K562 (cell line): ENCODE measurements at regions not wholly inside any gene's neighbourhood (a gene's known extent, or its start where the extent isn't known, plus 50 kb on each side); places are given as distances from the start of the nearest gene placed in this dataset.

Source experiments
- ERF ChIP-seq: fragments of 450-650 bp; formaldehyde crosslinking; IDR thresholded peaks from 2 replicates; pipeline ENCODE4 v1.4.0; 2020; ENCODE audit warnings: mild to moderate bottlenecking, mixed read lengths
- PHB2 ChIP-seq: fragments of 450-650 bp; IDR thresholded peaks from 2 replicates; pipeline ENCODE4 v1.6.1; 2017; ENCODE audit warnings: low read depth
- PYGO2 ChIP-seq: fragments of 450-650 bp; IDR thresholded peaks from 2 replicates; pipeline ENCODE4 v1.6.1; 2016; ENCODE audit warnings: mild to moderate bottlenecking, missing genetic modification characterization, moderate library complexity, missing compliant biosample characterization
- RBM15 ChIP-seq: fragments of 200-400 bp; formaldehyde crosslinking; IDR thresholded peaks from 2 replicates; pipeline ENCODE4 v1.6.1; 2018; ENCODE audit warnings: mild to moderate bottlenecking, low read length, moderate library complexity; ENCODE audit not compliant: insufficient read depth
- SUPT5H ChIP-seq: fragments of 450-650 bp; IDR thresholded peaks from 2 replicates; pipeline ENCODE4 v1.6.1; 2016
- ZEB2 ChIP-seq: fragments of 450-650 bp; IDR thresholded peaks from 2 replicates; pipeline ENCODE4 v1.6.1; 2016
- TF ChIP-seq, protein P1 (sequence below): IDR thresholded peaks from 2 replicates; pipeline ENCODE4 v1.6.1; 2016; ENCODE audit warnings: missing genetic modification characterization, missing compliant biosample characterization
- TF ChIP-seq, protein P2 (sequence below): fragments of 250-450 bp; sonication (Bioruptor Pico); IDR thresholded peaks from 2 replicates; pipeline ENCODE4 v1.4.0; 2020; ENCODE audit warnings: borderline replicate concordance
- TF ChIP-seq, protein P3 (sequence below): sonication (generic); formaldehyde crosslinking; IDR thresholded peaks from 2 replicates; pipeline ENCODE4 v1.8.1; 2023; ENCODE audit warnings: missing genetic modification reagents, mild to moderate bottlenecking, borderline replicate concordance
- TF ChIP-seq, protein P4 (sequence below): fragments of 450-650 bp; IDR thresholded peaks from 2 replicates; pipeline ENCODE4 v1.6.1; 2016; ENCODE audit warnings: antibody characterized with exemption
- TF ChIP-seq, protein P5 (sequence below): fragments of 250-450 bp; sonication (Bioruptor Pico); IDR thresholded peaks from 2 replicates; pipeline ENCODE4 v1.8.0; 2021; ENCODE audit warnings: moderate library complexity, mild to moderate bottlenecking, inconsistent platforms

DNA sequence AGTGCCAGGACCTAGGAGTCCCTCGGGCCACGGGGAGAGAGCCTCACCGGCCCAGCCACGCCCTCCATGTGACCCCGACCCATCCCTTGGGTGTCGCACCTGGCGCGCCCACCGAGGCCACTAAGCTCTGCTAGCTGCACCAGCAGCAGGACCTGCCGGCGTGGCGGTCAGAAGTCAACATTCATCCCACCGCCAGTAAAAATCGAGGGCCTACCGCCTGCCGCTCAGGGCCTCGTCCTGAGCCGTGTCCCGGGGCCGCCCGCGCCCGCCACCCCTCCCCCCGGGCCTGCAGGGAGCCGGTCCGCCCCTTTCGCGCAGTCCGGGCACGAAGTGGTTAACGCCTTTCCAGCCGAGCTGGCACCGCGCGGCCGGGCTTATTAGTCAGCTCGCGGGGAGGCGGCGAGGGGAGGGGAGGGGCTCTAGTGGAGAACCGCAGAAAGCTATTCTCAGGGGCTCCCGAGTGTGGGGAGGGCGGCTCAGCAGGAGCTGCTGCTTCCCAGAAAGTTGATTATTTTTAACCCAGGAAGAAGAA, 124.4 kb downstream of the C9orf50 start (continued):
- TF ChIP-seq ERF (CRISPR knock-in tag) (0 out of 2 replicates have a peak, but pooled peaks have one; percentile 15), RBM15 (no peak), ZEB2 (no peak), PHB2 (no peak), SUPT5H (peak; percentile 6; the same call in 1 of the 2 replicates), PYGO2 (tag) (no peak)
- TF ChIP-seq, protein P1, sequence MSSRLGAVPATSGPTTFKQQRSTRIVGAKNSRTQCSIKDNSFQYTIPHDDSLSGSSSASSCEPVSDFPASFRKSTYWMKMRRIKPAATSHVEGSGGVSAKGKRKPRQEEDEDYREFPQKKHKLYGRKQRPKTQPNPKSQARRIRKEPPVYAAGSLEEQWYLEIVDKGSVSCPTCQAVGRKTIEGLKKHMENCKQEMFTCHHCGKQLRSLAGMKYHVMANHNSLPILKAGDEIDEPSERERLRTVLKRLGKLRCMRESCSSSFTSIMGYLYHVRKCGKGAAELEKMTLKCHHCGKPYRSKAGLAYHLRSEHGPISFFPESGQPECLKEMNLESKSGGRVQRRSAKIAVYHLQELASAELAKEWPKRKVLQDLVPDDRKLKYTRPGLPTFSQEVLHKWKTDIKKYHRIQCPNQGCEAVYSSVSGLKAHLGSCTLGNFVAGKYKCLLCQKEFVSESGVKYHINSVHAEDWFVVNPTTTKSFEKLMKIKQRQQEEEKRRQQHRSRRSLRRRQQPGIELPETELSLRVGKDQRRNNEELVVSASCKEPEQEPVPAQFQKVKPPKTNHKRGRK, result no peak
- TF ChIP-seq, protein P2, sequence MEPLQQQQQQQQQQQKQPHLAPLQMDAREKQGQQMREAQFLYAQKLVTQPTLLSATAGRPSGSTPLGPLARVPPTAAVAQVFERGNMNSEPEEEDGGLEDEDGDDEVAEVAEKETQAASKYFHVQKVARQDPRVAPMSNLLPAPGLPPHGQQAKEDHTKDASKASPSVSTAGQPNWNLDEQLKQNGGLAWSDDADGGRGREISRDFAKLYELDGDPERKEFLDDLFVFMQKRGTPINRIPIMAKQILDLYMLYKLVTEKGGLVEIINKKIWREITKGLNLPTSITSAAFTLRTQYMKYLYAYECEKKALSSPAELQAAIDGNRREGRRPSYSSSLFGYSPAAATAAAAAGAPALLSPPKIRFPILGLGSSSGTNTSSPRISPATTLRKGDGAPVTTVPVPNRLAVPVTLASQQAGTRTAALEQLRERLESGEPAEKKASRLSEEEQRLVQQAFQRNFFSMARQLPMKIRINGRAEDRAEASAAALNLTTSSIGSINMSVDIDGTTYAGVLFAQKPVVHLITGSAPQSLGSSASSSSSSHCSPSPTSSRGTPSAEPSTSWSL (CRISPR knock-in tag), result no peak
- TF ChIP-seq, protein P3, sequence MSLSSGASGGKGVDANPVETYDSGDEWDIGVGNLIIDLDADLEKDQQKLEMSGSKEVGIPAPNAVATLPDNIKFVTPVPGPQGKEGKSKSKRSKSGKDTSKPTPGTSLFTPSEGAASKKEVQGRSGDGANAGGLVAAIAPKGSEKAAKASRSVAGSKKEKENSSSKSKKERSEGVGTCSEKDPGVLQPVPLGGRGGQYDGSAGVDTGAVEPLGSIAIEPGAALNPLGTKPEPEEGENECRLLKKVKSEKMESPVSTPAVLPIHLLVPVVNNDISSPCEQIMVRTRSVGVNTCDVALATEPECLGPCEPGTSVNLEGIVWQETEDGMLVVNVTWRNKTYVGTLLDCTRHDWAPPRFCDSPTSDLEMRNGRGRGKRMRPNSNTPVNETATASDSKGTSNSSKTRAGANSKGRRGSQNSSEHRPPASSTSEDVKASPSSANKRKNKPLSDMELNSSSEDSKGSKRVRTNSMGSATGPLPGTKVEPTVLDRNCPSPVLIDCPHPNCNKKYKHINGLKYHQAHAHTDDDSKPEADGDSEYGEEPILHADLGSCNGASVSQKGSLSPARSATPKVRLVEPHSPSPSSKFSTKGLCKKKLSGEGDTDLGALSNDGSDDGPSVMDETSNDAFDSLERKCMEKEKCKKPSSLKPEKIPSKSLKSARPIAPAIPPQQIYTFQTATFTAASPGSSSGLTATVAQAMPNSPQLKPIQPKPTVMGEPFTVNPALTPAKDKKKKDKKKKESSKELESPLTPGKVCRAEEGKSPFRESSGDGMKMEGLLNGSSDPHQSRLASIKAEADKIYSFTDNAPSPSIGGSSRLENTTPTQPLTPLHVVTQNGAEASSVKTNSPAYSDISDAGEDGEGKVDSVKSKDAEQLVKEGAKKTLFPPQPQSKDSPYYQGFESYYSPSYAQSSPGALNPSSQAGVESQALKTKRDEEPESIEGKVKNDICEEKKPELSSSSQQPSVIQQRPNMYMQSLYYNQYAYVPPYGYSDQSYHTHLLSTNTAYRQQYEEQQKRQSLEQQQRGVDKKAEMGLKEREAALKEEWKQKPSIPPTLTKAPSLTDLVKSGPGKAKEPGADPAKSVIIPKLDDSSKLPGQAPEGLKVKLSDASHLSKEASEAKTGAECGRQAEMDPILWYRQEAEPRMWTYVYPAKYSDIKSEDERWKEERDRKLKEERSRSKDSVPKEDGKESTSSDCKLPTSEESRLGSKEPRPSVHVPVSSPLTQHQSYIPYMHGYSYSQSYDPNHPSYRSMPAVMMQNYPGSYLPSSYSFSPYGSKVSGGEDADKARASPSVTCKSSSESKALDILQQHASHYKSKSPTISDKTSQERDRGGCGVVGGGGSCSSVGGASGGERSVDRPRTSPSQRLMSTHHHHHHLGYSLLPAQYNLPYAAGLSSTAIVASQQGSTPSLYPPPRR, result peak; percentile 76; the same call in 1 of the 2 replicates
- TF ChIP-seq, protein P4, sequence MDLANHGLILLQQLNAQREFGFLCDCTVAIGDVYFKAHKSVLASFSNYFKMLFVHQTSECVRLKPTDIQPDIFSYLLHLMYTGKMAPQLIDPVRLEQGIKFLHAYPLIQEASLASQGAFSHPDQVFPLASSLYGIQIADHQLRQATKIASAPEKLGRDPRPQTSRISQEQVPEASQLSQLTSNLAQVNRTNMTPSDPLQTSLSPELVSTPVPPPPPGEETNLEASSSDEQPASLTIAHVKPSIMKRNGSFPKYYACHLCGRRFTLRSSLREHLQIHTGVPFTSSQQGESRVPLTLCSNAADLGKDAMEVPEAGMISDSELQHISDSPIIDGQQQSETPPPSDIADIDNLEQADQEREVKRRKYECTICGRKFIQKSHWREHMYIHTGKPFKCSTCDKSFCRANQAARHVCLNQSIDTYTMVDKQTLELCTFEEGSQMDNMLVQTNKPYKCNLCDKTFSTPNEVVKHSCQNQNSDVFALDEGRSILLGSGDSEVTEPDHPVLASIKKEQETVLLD, result 0 out of 2 replicates have a peak, but pooled peaks have one; percentile 20
- TF ChIP-seq, protein P5, sequence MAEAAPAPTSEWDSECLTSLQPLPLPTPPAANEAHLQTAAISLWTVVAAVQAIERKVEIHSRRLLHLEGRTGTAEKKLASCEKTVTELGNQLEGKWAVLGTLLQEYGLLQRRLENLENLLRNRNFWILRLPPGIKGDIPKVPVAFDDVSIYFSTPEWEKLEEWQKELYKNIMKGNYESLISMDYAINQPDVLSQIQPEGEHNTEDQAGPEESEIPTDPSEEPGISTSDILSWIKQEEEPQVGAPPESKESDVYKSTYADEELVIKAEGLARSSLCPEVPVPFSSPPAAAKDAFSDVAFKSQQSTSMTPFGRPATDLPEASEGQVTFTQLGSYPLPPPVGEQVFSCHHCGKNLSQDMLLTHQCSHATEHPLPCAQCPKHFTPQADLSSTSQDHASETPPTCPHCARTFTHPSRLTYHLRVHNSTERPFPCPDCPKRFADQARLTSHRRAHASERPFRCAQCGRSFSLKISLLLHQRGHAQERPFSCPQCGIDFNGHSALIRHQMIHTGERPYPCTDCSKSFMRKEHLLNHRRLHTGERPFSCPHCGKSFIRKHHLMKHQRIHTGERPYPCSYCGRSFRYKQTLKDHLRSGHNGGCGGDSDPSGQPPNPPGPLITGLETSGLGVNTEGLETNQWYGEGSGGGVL (CRISPR knock-in tag), result no peak
